SKM-1 (cell line): ENCODE measurements at regions not wholly inside any gene's neighbourhood (a gene's known extent, or its start where the extent isn't known, plus 50 kb on each side); places are given as distances from the start of the nearest gene placed in this dataset.
"Not testable (repeated sequence)": the region's sequence is repeated elsewhere in the genome, so short reads cannot be mapped to it uniquely, and the experiment has no call there.

Experiments used
- DNase-seq: peaks from one replicate; lab custom pipeline; 2025; ENCODE audit not compliant: unreplicated experiment; lab: John Stamatoyannopoulos, UW

- not testable (repeated sequence) for DNase-seq
Measured at GRCh38 chr2:166744117-166744516, 144.2 kb upstream of the XIRP2 start.

- not testable (repeated sequence) for DNase-seq
Measured at GRCh38 chr2:166743482-166743881, 144.8 kb upstream of the XIRP2 start.

GRCh38 chr2:166727095-166727494 is 161.2 kb upstream of the XIRP2 start:
- DNase-seq: peak; percentile 2

- no peak for DNase-seq
Measured at GRCh38 chr2:166725927-166726924, 162.1 kb upstream of the XIRP2 start.

- no peak for DNase-seq
Measured at GRCh38 chr2:166716968-166717367, 171.3 kb upstream of the XIRP2 start.

GRCh38 chr2:166700079-166700478 is 188.2 kb upstream of the XIRP2 start:
- DNase-seq: no peak

GRCh38 chr2:166695154-166695553 is 193.1 kb upstream of the XIRP2 start:
- DNase-seq: no peak

GRCh38 chr2:166686057-166686456 is 192.0 kb upstream of the SCN7A start:
- not testable (repeated sequence) for DNase-seq

GRCh38 chr2:166677996-166678395 is 183.9 kb upstream of the SCN7A start:
- no peak for DNase-seq

GRCh38 chr2:166676716-166677115 is 182.7 kb upstream of the SCN7A start:
- no peak for DNase-seq

GRCh38 chr2:166675553-166675952 is 181.5 kb upstream of the SCN7A start:
- no peak for DNase-seq

- DNase-seq: no peak
Measured at GRCh38 chr2:166673986-166674385, 179.9 kb upstream of the SCN7A start.

GRCh38 chr2:166671801-166672200 is 177.8 kb upstream of the SCN7A start:
- DNase-seq: no peak

GRCh38 chr2:166671235-166671634 is 177.2 kb upstream of the SCN7A start:
- no peak for DNase-seq

- no peak for DNase-seq
Measured at GRCh38 chr2:166665991-166666940, 172.2 kb upstream of the SCN7A start.

- no peak for DNase-seq
Measured at GRCh38 chr2:166661824-166662223, 167.8 kb upstream of the SCN7A start.

- no peak for DNase-seq
Measured at GRCh38 chr2:166661391-166661790, 167.3 kb upstream of the SCN7A start.

- no peak for DNase-seq
Measured at GRCh38 chr2:166658901-166659300, 164.9 kb upstream of the SCN7A start.

- no peak for DNase-seq
Measured at GRCh38 chr2:166653185-166653813, 159.2 kb upstream of the SCN7A start.

GRCh38 chr2:166651991-166652390 is 157.9 kb upstream of the SCN7A start:
- DNase-seq: no peak

GRCh38 chr2:166651080-166651675 is 157.1 kb upstream of the SCN7A start:
- DNase-seq: no peak
